T-helper 2 cell treated with Interferon-gamma antibody and Interleukin-4, amounts not matched to agents 5 μg/mL and 100 μg/mL, for 36 hours (primary cell): ENCODE measurements at regions not wholly inside any gene's neighbourhood (a gene's known extent, or its start where the extent isn't known, plus 50 kb on each side); places are given as distances from the start of the nearest gene placed in this dataset.

Experiments used
- DNase-seq: peaks from one replicate; pipeline ENCODE4 v3.0.0; 2021; ENCODE audit warnings: low spot score
- H3K27ac Mint-ChIP-seq: one replicate; pipeline ENCODE4 v1.8.0; 2021; ENCODE audit warnings: mild to moderate bottlenecking, mixed read lengths
- H3K27me3 Mint-ChIP-seq: one replicate; pipeline ENCODE4 v1.8.0; 2021; ENCODE audit warnings: low read depth, mixed read lengths
- H3K36me3 Mint-ChIP-seq: one replicate; pipeline ENCODE4 v1.8.0; 2021; ENCODE audit warnings: low read depth, mixed read lengths
- H3K4me1 Mint-ChIP-seq: one replicate; pipeline ENCODE4 v1.8.0; 2021; ENCODE audit warnings: low read depth, mixed read lengths
- H3K4me3 Mint-ChIP-seq: one replicate; pipeline ENCODE4 v1.8.0; 2022; ENCODE audit warnings: mild to moderate bottlenecking, moderate library complexity, mixed read lengths
- H3K9me3 Mint-ChIP-seq: one replicate; pipeline ENCODE4 v1.8.0; 2021; ENCODE audit warnings: mixed read lengths

GRCh38 chr4:167550021-167550420 is 315.7 kb upstream of the SPOCK3 start:
- Mint-ChIP-seq H3K4me3 (no peak overlapping the region), H3K9me3 (peaks cover 17% of the 10 kb centered on the region), H3K36me3 (no peaks in the 10 kb centered on the region), H3K27ac (no peak overlapping the region), H3K4me1 (no peaks in the 10 kb centered on the region), H3K27me3 (no peaks in the 10 kb centered on the region)
- no peak for DNase-seq

GRCh38 chr4:167555338-167556022 is 321.2 kb upstream of the SPOCK3 start:
- Mint-ChIP-seq H3K36me3 (no peaks in the 10 kb centered on the region), H3K9me3 (peaks cover 31% of the 10 kb centered on the region), H3K27ac (no peak overlapping the region), H3K4me1 (no peaks in the 10 kb centered on the region), H3K4me3 (no peak overlapping the region), H3K27me3 (no peaks in the 10 kb centered on the region)
- DNase-seq: no peak

GRCh38 chr4:167578906-167579305 is 344.6 kb upstream of the SPOCK3 start:
- H3K36me3 Mint-ChIP-seq: no peaks in the 10 kb centered on the region
- no peak overlapping the region for H3K27ac Mint-ChIP-seq
- H3K27me3 Mint-ChIP-seq: no peaks in the 10 kb centered on the region
- no peak overlapping the region for H3K4me3 Mint-ChIP-seq
- no peaks in the 10 kb centered on the region for H3K4me1 Mint-ChIP-seq
- peaks cover 24% of the 10 kb centered on the region for H3K9me3 Mint-ChIP-seq
- no peak for DNase-seq

GRCh38 chr4:167581449-167581965 is 347.2 kb upstream of the SPOCK3 start:
- H3K4me3 Mint-ChIP-seq: no peak overlapping the region
- H3K27me3 Mint-ChIP-seq: no peaks in the 10 kb centered on the region
- peaks cover 13% of the 10 kb centered on the region for H3K9me3 Mint-ChIP-seq
- no peak for DNase-seq
- H3K36me3 Mint-ChIP-seq: no peaks in the 10 kb centered on the region
- H3K27ac Mint-ChIP-seq: no peak overlapping the region
- no peaks in the 10 kb centered on the region for H3K4me1 Mint-ChIP-seq

- Mint-ChIP-seq H3K27ac (no peak overlapping the region), H3K9me3 (peaks cover 6% of the 10 kb centered on the region), H3K4me1 (no peaks in the 10 kb centered on the region), H3K36me3 (no peaks in the 10 kb centered on the region), H3K27me3 (no peaks in the 10 kb centered on the region), H3K4me3 (no peak overlapping the region)
- DNase-seq: no peak
Observed at GRCh38 chr4:167587361-167587760, 353.1 kb upstream of the SPOCK3 start.

GRCh38 chr4:167595898-167596297 is 361.6 kb upstream of the SPOCK3 start:
- no peak for DNase-seq
- Mint-ChIP-seq H3K9me3 (peaks cover 1% of the 10 kb centered on the region), H3K4me3 (no peak overlapping the region), H3K4me1 (no peaks in the 10 kb centered on the region), H3K36me3 (no peaks in the 10 kb centered on the region), H3K27ac (no peak overlapping the region), H3K27me3 (no peaks in the 10 kb centered on the region)

GRCh38 chr4:167602157-167602556 is 367.9 kb upstream of the SPOCK3 start:
- H3K4me3 Mint-ChIP-seq: no peak overlapping the region
- no peaks in the 10 kb centered on the region for H3K9me3 Mint-ChIP-seq
- peaks cover 1% of the 10 kb centered on the region for H3K4me1 Mint-ChIP-seq
- H3K27me3 Mint-ChIP-seq: no peaks in the 10 kb centered on the region
- no peak overlapping the region for H3K27ac Mint-ChIP-seq
- no peak for DNase-seq
- H3K36me3 Mint-ChIP-seq: no peaks in the 10 kb centered on the region

GRCh38 chr4:167606551-167606950 is 372.3 kb upstream of the SPOCK3 start:
- Mint-ChIP-seq H3K4me3 (no peak overlapping the region), H3K27ac (no peak overlapping the region), H3K9me3 (no peaks in the 10 kb centered on the region), H3K27me3 (no peaks in the 10 kb centered on the region), H3K36me3 (no peaks in the 10 kb centered on the region), H3K4me1 (peaks cover 1% of the 10 kb centered on the region)
- no peak for DNase-seq

GRCh38 chr4:167613381-167613780 is 379.1 kb upstream of the SPOCK3 start:
- H3K9me3 Mint-ChIP-seq: no peaks in the 10 kb centered on the region
- H3K36me3 Mint-ChIP-seq: no peaks in the 10 kb centered on the region
- H3K27ac Mint-ChIP-seq: no peak overlapping the region
- H3K27me3 Mint-ChIP-seq: no peaks in the 10 kb centered on the region
- H3K4me1 Mint-ChIP-seq: no peaks in the 10 kb centered on the region
- no peak for DNase-seq
- no peak overlapping the region for H3K4me3 Mint-ChIP-seq

GRCh38 chr4:167614866-167615265 is 380.6 kb upstream of the SPOCK3 start:
- DNase-seq: no peak
- Mint-ChIP-seq H3K36me3 (no peaks in the 10 kb centered on the region), H3K9me3 (no peaks in the 10 kb centered on the region), H3K27ac (no peak overlapping the region), H3K4me3 (no peak overlapping the region), H3K27me3 (no peaks in the 10 kb centered on the region), H3K4me1 (no peaks in the 10 kb centered on the region)

GRCh38 chr4:167616476-167616875 is 382.2 kb upstream of the SPOCK3 start:
- Mint-ChIP-seq H3K27me3 (no peaks in the 10 kb centered on the region), H3K4me1 (no peaks in the 10 kb centered on the region), H3K4me3 (no peak overlapping the region), H3K36me3 (no peaks in the 10 kb centered on the region), H3K9me3 (no peaks in the 10 kb centered on the region), H3K27ac (no peak overlapping the region)
- no peak for DNase-seq

- DNase-seq: peak; percentile 7
- H3K27ac Mint-ChIP-seq: no peak overlapping the region
- H3K27me3 Mint-ChIP-seq: no peaks in the 10 kb centered on the region
- H3K36me3 Mint-ChIP-seq: no peaks in the 10 kb centered on the region
- no peak overlapping the region for H3K4me3 Mint-ChIP-seq
- H3K4me1 Mint-ChIP-seq: no peaks in the 10 kb centered on the region
- H3K9me3 Mint-ChIP-seq: no peaks in the 10 kb centered on the region
Observed at GRCh38 chr4:167622481-167623240, 388.4 kb upstream of the SPOCK3 start.

GRCh38 chr4:167623241-167623572 is 388.9 kb upstream of the SPOCK3 start:
- Mint-ChIP-seq H3K9me3 (no peaks in the 10 kb centered on the region), H3K36me3 (no peaks in the 10 kb centered on the region), H3K4me3 (no peak overlapping the region), H3K4me1 (no peaks in the 10 kb centered on the region), H3K27ac (no peak overlapping the region), H3K27me3 (no peaks in the 10 kb centered on the region)
- no peak for DNase-seq

GRCh38 chr4:167629272-167629671 is 395.0 kb upstream of the SPOCK3 start:
- H3K4me1 Mint-ChIP-seq: no peaks in the 10 kb centered on the region
- peaks cover 11% of the 10 kb centered on the region for H3K9me3 Mint-ChIP-seq
- no peaks in the 10 kb centered on the region for H3K36me3 Mint-ChIP-seq
- no peak overlapping the region for H3K4me3 Mint-ChIP-seq
- no peak overlapping the region for H3K27ac Mint-ChIP-seq
- no peak for DNase-seq
- H3K27me3 Mint-ChIP-seq: no peaks in the 10 kb centered on the region
